MM.1S (cell line): ENCODE measurements at regions not wholly inside any gene's neighbourhood (a gene's known extent, or its start where the extent isn't known, plus 50 kb on each side); places are given as distances from the start of the nearest gene placed in this dataset.

Source experiments
- CTCF ChIP-seq: fragments of 300-600 bp; sonication (generic); IDR thresholded peaks from 2 replicates; pipeline ENCODE4 v1.5.1; 2016; ENCODE audit warnings: antibody characterized with exemption, low read length, mixed read lengths
- EZH2 ChIP-seq: fragments of 300-600 bp; sonication (generic); optimal IDR thresholded peaks from 2 replicates; pipeline ENCODE3; 2017; ENCODE audit warnings: low read depth, mild to moderate bottlenecking, antibody characterized with exemption, low read length, mixed read lengths
- EZH2phosphoT487 ChIP-seq: fragments of 300-600 bp; sonication (generic); IDR thresholded peaks from 2 replicates; pipeline ENCODE4 v1.6.1; 2018; ENCODE audit warnings: antibody characterized with exemption, low read length

GRCh38 chr5:106254784-106255183 lies 1416.0 kb downstream of the EFNA5 start:
- TF ChIP-seq CTCF (no peak), EZH2 (no peak), EZH2phosphoT487 (no peak)
